ENCODE measurements at regions not wholly inside any gene's neighbourhood (a gene's known extent, or its start where the extent isn't known, plus 50 kb on each side); places are given as distances from the start of the nearest gene placed in this dataset.
"Not testable (repeated sequence)": the region's sequence is repeated elsewhere in the genome, so short reads cannot be mapped to it uniquely, and the experiment has no call there.

DNA sequence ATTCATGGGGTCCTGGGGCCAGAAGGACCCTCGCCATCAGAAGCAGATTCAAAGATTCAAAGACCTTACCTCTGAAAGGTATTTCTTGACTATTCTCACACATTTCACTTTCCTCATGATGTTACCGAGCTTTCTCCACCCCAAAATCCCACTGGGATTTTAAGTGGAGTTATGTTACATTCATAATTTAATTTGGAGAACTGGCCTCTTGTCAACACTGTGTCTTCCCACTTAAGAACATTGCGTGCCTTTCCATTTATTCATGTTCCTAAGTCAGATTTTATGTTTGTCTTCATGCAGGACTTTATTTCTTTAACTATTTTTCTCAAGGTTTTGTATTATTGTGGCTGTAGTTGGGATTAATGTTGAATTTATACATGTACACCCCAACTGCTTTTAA is 123.5 kb upstream of the BMPER start:
- no peak for DNase-seq (ENCODE audit: low read depth)

DNA sequence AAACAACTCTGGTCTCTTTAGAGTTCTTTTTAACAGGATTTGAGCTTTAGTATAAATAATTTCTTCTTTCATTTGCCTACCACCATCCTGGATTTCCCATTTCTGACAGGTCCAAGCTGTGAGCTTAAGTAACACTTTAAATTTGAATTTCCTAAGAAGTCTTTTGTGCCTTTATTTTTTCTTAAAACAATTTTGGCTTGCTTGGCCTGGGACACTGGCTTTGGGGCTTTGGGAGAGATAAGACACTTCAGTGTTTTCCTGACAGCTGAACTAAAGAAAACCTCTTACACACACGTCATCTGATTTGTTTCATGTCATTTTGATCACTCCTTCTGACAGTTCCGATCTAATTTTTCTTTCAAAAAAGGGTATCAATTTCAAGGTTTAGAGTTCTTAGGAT is 121.3 kb upstream of the BMPER start:
- DNase-seq (ENCODE audit: low read depth), result no peak

DNA sequence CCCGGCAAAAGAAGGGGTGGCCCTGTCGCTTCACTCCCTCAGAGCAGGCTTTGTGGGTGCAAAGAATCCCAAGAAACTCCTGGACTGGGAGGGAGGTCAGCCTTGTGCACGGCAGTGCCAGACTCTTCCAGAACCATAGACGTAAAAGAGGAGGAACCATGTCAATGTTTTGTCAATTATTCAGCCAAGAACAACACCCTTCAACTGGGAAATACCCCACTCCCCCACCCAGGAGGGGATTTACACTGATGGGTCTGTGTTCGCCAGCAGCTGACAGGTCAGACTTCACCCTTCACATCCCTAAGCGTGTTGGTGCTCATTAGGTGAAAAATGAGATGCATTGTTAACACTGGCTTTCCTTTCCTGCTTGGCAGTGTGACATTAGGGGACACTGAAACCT is 116.8 kb upstream of the BMPER start:
- DNase-seq (ENCODE audit: low read depth), result no peak

DNA sequence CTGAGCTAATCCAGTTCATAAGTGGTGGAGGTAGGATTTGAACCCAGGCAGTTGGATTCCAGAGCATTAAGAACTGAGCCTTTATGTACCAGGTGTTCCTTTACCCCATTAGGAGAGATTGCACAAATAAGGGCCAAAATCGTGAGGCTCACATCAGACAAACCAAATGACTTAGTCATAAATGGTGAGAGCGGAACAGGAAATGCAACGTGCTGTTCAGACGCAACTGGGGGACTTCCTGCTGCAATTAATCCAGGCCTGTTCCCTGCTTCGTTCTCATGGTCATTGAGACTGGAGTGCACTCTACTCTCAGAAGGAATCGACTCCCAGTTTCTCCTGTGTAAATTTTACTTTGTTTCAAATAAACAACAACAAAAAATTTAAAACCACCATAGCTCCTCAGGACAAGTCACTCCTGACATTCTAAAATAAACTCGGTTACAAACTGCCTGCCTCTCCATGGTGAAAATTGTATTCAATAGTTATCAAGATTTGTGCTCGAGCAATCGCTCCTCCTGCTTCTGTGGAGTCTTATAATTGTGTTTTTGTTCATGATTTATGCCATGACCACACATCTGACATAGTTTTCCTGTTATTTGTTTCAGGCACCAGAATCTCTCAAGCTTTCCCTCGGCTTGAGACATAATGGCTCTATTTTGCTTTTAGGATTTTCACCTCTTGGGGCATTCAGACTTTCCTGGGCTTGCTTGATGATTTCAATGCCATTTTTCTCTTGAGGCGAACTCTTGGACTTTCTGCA is 115.3 kb upstream of the BMPER start:
- DNase-seq (ENCODE audit: low read depth), result peak; percentile 34

DNA sequence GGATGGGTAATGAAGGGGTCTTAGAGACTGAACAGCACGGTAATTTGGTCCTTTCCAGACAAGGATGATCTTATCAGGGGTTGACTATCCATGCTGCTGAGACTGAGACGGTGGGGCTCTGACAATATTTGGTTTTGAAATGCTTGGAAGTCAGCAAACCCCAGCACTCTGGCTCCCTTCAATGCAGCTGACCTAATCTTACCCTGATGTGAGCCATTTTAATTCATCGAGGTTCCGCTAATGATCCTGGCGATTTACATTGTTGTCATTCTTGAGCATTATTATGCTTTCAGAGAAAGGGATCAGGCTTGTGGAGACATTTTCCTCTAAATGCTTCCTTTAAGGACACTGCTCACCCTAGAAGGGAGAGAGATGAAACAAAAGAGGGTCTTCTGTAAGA is 114.6 kb upstream of the BMPER start:
- no peak for DNase-seq (ENCODE audit: low read depth)

DNA sequence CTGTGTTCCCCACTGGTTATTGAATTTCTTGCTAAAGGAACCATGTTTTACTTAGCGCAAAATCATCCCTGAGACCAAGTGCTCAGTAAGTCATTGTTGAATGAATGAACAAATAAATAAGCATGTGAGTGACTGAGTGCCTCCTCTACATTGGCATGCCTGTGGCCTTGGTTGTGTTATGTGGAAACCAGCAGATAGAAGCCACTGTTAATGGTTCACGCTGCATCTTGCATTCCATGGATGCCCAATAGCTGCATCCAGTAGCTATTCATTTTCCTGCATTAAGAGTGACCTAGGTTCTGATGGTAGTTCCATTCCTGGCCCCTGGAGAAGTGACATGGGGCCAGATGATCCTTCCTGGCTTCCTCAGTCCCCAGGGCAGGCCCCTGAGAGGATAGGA is 113.3 kb upstream of the BMPER start:
- DNase-seq (ENCODE audit: low read depth), result no peak

DNA sequence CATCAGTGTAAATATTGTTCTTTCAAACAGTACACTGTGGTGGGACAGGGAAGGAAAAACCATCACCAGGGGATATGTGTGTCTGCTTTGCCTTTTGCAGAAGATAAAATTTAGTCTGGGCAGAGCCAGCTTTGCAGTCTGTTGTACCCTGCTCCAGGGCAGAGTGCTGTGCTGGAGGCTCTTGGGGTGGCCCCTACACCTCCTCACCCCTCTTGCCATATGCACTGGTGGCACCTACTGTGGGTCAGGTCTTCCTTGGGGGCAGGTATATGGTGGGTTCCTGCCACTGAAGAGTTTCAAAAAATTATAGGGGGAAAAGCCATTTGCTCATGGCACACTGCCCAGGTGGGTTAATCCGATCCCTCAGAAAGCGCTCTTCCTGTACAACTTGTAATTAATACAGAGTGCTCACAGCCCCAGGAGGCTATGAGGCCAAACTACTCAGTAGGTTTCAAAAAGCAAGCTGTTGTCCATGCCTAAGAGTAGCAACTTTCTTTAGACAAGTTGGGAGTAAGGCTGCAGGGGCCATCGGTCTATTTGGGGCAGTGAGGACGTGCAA is 112.7 kb upstream of the BMPER start:
- no peak for DNase-seq (ENCODE audit: low read depth)

DNA sequence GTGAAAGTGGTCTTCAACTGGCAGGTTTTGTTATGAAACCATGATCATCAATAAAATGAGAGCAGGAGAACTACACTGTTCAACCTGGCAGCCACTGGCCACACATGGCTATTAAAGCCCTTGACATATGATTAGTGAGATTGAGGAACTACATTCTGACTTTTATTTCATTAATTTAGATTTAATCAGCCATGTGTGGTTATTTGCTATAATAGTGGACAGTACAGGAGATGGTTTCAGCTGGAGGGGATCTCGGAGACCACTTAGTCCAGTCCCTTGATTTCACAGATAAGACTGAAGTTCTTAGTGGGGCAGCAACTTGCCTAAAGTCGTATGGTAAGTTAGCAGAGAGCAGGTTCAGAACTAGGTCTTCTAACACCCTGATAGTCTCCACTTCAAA is 111.7 kb upstream of the BMPER start:
- no peak for DNase-seq (ENCODE audit: low read depth)

DNA sequence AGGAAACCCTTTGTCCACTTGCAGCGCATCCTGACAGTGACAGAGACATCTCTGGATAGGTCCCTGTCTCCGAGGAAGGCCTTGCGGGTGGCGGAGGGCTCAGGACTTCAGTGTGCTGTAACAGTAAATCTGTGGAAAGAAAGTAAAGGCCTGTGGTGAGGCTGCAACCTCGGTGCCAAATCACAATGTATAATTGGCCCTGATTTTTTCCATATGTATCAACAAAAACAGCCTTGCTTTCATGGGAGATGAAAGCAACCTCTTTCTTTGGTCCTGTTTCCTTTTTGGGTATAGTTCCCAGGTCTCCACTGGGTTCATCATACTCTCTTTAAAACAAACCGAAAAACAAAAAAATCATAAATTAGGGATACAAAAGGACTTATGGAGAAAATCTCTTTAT is 110.9 kb upstream of the BMPER start:
- no peak for DNase-seq (ENCODE audit: low read depth)

DNA sequence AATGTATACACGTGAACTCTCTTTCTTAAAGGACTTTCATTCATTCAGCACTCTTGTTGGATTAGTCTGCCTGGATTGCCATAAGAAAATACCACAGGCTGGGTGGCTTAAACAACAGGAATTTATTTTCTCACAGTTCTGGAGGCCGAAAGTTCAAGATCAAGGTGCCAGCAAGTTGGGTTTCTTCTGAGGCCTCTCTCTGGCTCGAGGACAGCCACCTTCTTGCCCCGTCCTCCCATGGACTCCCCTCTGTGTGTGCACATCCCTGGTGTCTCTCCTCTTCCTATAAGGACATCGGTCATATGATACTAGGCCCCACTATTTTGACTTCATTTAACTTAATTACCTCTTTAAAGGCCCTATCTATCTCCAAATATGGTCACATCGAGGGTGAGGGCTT is 110.4 kb upstream of the BMPER start:
- no peak for DNase-seq (ENCODE audit: low read depth)

DNA sequence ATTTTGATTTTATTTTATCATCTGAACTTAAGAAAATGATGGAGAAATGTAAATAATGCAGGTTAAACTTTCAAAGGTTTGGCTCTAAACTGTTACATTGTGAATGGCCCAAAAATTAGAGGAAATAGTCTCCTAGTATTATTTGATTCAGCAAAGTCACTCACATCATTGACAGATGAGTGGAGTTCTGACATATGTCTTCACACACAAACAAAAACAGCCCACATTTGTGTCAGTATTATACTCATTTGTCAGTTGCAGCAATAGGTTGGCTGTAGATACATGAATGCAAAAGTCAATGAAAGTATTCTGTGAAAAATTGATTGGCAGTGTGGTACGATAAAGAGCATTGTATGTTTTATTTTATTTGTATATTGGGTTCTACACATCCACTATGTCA is 108.8 kb upstream of the BMPER start:
- DNase-seq (ENCODE audit: low read depth), result no peak

DNA sequence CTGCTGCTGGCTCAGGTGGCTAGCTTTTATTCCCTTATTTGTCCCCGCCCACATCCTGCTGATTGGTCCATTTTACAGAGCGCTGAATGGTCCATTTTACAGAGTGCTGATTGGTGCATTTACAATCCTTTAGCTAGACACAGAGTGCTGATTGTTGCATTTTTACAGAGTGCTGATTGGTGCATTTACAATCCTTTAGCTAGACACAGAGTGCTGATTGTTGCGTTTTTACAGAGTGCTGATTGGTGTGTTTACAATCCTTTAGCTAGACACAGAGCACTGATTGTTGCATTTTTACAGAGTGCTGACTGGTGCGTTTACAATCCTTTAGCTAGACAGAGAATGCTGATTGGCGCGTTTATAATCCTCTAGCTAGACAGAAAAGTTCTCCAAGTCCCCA is 107.8 kb upstream of the BMPER start:
- DNase-seq (ENCODE audit: low read depth), result not testable (repeated sequence)

DNA sequence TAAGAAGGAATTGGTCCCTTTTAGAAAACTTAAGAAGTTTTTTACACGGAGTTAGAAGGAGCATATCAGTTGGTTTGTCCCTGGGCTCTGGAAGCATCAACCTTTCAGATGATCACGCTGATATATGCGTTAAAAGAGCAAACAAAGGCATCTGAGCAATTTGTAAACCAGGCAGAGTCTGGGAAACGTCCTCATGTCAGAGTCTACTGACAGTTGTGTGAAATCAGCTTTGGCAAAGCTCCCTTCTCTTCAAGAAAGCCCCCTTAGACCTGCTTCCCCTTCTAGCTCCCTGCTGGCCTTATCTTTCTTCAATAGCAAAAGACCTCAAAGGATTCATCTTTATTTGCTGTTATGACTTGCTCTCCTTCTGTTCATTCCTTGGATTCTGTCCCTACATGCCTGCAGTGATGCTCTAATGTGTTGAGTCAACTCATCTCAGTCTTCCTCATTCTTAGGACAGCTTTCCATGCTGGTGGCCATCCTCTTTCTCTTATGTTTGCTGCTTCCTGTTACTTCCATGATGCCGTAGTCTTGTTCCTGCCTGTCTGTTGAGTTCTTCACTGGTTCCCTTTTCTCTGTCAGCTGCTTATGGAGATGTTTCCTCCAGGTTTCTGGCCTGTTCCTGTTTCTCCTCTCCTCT is 106.5 kb upstream of the BMPER start:
- DNase-seq (ENCODE audit: low read depth), result no peak

DNA sequence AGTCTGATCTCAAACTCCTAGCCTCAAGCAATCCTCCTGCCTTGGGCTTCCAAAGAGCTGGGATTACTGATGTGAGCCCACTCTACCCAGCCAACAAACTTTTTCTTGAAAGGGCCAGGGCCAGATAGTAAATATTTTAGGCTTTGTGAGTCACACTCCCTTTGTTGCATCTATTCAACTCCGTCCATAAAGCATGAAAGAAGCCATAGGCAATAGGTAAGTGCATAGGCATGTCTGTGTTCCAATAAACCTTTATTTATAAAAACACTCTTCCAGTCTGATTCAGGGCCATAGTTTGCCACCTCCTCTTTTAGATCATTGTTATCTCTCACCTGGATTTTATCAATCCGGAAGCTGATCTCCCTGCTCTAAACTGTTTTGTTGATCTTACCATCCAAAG is 105.6 kb upstream of the BMPER start:
- DNase-seq (ENCODE audit: low read depth), result no peak

DNA sequence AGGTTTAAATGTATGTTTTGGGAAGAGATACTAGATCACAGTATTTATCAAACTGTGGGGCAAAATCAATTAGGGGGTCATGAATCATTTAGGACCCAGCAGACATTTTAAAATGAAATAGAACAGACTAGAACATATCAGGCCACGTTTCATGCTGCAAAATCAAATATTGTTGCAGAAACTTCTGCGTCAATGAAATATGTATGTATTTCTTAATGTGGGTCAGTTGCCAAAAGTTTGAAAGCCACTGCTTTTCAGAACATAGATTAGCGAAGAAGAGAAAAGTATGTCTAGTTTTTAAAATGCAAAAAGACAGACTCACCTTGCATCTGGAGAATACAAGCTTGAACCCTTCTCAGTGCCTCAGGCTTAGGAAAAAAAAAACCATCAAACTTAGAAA is 102.7 kb upstream of the BMPER start:
- DNase-seq (ENCODE audit: low read depth), result no peak

DNA sequence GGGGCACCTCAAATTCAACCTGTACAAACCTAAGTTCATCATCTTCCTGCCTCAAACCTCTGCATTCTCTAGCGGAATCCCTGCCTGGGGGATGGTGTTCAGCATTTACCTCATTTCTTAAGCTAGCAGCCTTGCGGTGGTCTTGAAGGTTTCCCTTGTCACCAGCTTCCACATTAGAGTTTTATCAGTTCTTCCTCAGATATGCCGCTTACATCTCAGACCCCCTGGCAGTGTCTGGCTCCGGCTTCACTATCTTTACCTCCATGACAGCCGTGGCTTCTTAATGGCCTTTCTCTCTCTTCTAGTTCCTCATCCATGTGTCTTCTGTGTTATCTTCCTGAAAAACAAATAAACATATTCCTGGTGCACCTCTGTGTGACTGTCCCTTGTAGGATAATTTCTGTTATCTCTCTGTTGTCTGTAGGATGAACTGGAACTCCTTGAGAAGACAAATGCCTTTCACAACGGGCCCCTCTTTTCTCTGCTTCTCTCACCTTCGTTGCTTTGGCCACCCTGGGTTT is 101.1 kb upstream of the BMPER start:
- DNase-seq (ENCODE audit: low read depth), result no peak

DNA sequence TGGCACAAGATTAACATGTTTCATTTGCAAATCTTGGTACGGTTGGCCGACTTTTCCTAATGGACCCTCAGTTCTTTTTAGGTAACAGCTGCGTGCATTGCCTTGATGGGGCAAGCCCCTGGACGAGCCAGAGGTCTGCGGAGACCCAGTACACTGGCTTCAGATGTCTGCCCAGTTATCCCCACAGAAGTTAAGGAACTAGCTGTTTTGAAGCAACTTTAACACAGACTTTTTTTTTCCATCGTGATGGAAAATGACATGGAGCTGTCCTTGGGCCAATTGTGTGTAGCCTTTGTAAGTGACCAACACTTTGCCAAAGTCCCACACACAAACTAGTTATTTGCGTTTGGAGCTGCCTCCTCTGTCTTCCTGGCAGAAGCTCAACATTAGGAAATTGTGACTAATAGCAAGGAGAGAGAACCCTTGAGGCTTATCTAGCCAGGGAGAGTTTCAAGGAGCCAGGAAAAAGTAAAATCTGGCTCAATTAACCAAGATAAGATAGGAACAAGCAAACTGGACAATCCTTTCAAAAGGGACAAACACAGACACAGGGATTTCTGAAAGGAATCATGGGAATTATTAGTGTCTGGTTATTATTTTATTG is 99.6 kb upstream of the BMPER start:
- DNase-seq (ENCODE audit: low read depth), result peak; percentile 17

DNA sequence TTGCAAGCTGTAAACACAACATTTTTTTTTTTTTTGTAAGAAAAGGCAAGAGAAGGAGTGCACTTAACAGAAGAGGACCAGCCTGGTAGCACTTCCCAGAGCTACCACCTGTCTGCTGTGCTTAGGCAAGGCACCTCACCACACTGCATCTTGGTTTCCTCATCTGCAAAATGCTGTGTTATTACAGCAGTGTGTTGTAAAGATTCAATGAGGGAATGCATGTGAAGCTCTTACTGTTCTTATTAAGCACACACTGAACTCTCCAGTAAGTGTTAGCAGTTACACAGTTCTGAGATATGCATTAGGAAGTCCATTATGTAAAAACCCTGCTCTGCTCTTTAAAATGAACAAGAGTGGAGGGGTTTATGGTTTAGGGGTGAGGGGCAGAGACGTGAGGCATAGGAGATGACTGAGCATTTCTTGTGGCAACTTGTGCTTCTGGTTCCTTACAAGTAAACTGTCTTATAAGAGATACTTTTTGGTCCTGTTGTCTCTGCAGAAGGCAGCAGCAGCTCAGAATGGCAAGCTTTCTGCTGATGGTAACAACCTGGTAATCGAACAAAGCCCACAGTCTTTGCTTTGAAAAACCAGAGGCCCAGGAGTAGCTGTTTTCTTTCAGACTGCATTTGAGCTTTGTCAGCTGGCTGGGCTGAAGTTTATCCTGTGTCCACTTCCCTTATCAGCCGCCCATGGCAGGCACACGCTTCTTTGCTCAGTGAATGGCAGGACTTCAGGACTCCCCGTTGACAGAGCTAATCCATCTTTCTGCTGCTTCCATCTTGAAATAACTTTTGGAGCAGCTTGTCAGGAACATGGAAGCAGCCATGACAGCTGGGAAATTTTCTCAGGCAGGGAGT is 98.8 kb upstream of the BMPER start:
- DNase-seq (ENCODE audit: low read depth), result no peak

DNA sequence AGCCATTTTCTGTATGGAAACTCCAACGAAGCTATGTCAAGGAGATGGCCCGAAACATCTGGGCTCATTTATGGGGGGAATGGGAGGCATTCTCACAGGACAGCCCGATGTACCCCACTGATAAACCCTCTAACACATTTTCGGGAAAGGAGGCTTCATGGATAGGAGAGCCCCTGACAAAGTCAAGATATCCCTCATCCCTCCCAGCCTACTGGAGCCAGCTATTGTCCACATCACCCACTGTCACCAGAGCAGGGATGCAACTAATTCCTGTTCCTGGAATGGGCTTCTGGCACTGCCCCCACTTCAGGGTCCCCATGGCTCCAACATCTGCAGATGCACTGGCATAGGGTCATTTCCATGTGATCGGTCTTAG is 98.2 kb upstream of the BMPER start:
- no peak for DNase-seq (ENCODE audit: low read depth)

DNA sequence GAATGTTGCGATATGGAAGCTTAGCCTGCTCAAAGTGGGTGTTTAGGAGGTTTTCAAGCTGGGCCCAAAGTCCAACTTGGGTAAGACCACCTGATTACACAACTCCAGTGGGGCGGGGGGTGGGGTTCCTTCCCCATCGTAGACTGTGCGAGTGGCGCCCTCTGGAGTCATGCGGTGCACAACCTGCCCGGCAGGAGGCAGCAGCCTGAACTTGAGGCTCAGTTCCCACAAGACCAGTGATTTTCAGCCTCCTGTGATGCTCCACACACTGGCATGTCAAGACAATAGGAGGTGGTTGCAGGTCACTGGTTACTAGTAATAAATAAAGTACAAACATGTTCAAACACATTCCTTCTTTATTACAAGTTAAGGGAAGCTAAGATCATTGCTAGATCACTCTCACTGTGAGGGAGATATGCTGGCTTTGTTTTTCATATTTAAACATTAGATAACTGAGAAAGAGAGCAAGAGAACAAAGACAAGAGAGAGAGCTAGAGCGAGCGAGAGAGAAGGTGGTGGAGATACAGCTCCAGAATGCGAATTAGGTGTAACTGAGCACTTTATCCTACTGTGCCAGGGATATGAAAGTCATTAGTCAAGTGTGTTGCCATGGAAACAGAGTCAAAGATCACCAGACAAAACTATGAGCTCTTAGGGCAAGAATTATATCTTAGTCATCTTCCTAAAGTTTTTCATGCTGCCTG is 97.4 kb upstream of the BMPER start:
- peak; percentile 85 for DNase-seq (ENCODE audit: low read depth)

DNA sequence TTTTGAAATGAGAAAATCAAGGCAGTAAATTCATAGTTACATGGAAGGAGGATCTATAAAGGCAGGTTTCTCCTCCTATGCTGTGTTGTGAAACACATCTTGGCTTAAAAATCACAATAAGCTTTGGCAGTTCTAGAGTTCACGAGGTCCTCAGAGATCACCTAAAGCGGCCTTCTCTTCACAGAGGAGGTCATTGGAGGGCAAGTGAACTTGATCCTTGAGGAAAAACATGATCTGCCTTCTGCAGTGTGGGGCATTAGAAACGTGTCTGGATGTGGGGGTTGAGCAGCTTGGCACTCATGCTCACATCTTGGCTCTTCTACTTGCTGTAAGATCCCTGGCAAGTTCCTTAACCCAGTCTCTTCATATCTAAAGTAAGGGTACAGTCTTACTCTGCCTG is 96.1 kb upstream of the BMPER start:
- DNase-seq (ENCODE audit: low read depth), result no peak

All from HT1080 (cell line).